PFSK-1 (cell line): ENCODE measurements at regions not wholly inside any gene's neighbourhood (a gene's known extent, or its start where the extent isn't known, plus 50 kb on each side); places are given as distances from the start of the nearest gene placed in this dataset.

ENCODE experiments used
- POLR2AphosphoS5 ChIP-seq: IDR thresholded peaks from 2 replicates; pipeline ENCODE4 v1.6.1; 2012; ENCODE audit warnings: low read depth, mild to moderate bottlenecking, control low read depth, low read length, moderate library complexity
- SIN3A ChIP-seq: IDR thresholded peaks from 2 replicates; pipeline ENCODE4 v1.6.1; 2012; ENCODE audit warnings: mild to moderate bottlenecking, low read length, moderate library complexity, borderline replicate concordance; ENCODE audit not compliant: insufficient read depth

- TF ChIP-seq POLR2AphosphoS5 (no peak), SIN3A (no peak)
These were observed 174.2 kb upstream of the FAM20A start for GRCh38 chr17:68775318-68775717.
